ENCODE measurements at regions not wholly inside any gene's neighbourhood (a gene's known extent, or its start where the extent isn't known, plus 50 kb on each side); places are given as distances from the start of the nearest gene placed in this dataset.

- no peak for DNase-seq (ENCODE audit: low read depth)
- in situ Hi-C loops (cut with HindIII; ENCODE audit: low pct_unique_long_range_greater_than_20kb, low sequenced_read_pairs), result no loop called here
These were observed 106.6 kb upstream of the CELF2 start for GRCh38 chr10:10911035-10911434.

- in situ Hi-C loops (cut with HindIII; ENCODE audit: low pct_unique_long_range_greater_than_20kb, low sequenced_read_pairs), result no loop called here
These were observed 106.2 kb upstream of the CELF2 start for GRCh38 chr10:10911471-10911921.

DNA sequence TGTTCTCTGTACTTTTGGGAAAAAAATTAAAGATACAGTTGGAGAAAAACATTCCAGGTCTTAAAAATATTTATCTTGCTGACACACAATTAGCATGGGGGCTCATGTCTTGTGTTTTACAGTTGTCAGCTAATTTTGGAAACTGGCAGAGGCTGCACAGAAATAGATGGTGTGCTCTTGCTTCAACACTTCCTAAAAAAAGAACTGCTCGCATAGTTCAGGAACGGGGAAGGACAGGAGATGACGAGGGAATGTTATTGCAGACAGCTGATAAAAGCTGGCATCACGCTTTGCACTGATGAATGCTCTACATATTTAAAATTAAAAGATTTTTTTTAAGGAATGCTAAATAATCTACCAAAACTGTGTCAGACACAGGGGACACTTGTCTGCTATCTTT, 103.5 kb upstream of the CELF2 start:
- DNase-seq (ENCODE audit: low read depth), result no peak
- in situ Hi-C loops (cut with HindIII; ENCODE audit: low pct_unique_long_range_greater_than_20kb, low sequenced_read_pairs), result no loop called here

More at GRCh38 chr10:10911471-10911921, 106.2 kb upstream of the CELF2 start:
- DNase-seq (ENCODE audit: low read depth), result peak; percentile 79

DNA sequence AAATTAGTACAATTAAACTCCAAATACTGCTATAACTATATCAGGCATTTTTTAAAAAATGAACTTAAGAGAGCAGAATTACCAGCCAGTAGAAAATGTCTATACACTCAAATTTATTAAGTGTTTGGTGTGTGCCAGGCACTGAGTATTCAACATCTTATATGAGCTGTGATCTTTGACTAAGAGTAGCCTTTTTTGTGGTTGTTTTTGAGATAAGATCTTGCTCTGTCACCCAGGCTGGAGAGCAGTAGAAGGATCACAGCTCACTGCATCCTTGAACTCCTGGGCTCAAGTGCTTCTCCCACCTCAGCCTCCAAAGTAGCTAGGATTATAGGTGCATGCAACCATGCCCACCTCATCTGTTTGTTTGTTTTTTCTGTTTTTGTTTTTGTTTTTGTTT, 102.5 kb upstream of the CELF2 start:
- in situ Hi-C loops (cut with HindIII; ENCODE audit: low pct_unique_long_range_greater_than_20kb, low sequenced_read_pairs), result no loop called here
- no peak for DNase-seq (ENCODE audit: low read depth)

DNA sequence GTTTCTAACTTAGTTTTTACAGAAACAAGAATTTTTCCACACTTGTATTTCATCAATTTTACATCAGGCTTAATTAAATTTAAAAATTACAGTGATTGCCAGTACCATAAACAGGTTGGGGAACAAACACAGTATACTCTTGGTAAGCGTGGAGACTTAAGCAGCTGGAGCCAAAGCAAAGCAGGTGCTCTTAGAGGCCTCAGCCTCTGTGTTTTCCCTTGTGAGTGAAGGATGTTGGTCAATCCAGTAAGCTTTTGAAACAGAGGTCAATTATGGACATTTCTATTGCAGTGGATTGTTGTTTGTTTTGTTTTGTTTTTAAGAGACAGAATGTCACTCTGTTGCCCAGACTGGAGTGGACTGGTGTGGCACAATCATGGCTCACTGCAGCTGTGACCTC, 100.6 kb upstream of the CELF2 start:
- in situ Hi-C loops (cut with HindIII; ENCODE audit: low pct_unique_long_range_greater_than_20kb, low sequenced_read_pairs), result no loop called here
- no peak for DNase-seq (ENCODE audit: low read depth)

GRCh38 chr10:10919976-10920375, 97.7 kb upstream of the CELF2 start:
- in situ Hi-C loops (cut with HindIII; ENCODE audit: low pct_unique_long_range_greater_than_20kb, low sequenced_read_pairs), result no loop called here

DNA sequence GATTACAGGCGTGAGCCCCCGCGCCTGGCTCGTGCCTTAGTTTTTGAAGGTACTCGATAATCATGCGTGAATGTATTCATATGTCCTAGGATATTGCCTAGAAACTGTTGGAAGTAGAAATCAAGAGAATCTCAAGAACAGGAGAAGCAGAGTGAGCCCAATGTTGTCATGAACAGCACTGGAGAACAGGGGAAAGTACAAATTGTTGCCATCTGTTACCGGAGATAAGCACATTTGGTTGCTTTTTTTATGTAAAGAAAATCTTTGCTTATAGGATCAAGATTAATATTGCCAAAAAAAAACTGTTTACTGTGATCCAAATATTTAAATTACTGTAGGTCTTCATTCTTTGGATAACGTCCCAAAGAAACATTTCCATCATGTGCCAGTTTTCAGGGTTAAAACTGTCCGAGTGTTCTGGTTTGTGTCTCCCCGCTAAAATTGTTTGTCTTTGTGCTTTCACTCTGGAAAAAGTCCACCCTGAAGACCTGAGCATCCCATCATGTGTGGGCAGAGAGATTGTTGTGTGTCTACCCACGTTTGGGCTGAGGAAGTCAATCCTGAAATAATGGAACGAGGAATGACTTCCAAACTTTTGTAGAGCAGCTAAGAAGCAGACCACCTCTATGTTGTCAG, 95.7 kb upstream of the CELF2 start:
- in situ Hi-C loops (cut with HindIII; ENCODE audit: low pct_unique_long_range_greater_than_20kb, low sequenced_read_pairs), result no loop called here

More at GRCh38 chr10:10919976-10920375, 97.7 kb upstream of the CELF2 start:
- DNase-seq (ENCODE audit: low read depth), result no peak

GRCh38 chr10:10923029-10923651, 94.5 kb upstream of the CELF2 start:
- no peak for DNase-seq (ENCODE audit: low read depth)
- in situ Hi-C loops (cut with HindIII; ENCODE audit: low pct_unique_long_range_greater_than_20kb, low sequenced_read_pairs), result no loop called here

More for the DNA sequence above, 95.7 kb upstream of the CELF2 start:
- DNase-seq (ENCODE audit: low read depth), result no peak

DNA sequence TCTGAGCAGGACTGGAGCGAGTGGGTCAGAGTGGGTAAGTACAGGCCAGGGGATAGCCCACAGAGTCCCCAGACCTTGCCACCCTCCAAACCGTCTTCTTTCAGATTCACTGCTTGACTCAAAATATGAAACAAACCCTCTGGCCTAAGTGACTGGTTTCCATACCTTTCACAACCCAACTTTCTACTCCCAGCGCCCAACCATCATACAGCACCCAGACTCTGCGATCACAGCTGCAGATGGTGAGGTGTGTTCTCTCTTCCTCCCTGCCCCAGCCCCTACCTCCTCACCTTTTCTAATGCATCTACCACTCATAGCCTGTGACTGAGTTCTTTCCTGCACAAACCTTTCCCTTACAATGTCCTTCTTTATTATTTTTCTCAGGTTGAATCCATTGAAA, 92.0 kb upstream of the CELF2 start:
- DNase-seq (ENCODE audit: low read depth), result no peak
- in situ Hi-C loops (cut with HindIII; ENCODE audit: low pct_unique_long_range_greater_than_20kb, low sequenced_read_pairs), result no loop called here

DNA sequence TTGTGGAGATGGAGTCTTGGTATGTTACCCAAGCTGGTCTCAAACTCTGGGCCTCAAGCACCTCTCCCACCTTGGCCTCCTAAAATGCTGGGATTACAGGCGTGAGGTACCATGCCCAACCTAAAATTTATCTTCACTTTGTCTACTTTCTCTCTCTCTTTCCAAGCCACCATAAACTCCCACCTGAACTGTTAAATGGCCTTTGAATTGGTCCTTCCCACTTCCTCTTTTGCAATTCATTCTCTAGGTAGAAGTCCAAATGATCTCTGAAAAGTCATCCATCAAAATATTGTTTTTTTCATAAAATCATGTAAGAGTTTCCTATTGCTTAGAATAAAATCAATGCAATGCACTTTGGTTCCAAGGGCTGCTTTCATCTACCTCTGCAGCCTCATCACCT, 90.1 kb upstream of the CELF2 start:
- no peak for DNase-seq (ENCODE audit: low read depth)
- in situ Hi-C loops (cut with HindIII; ENCODE audit: low pct_unique_long_range_greater_than_20kb, low sequenced_read_pairs), result no loop called here

- no peak for DNase-seq (ENCODE audit: low read depth)
- in situ Hi-C loops (cut with HindIII; ENCODE audit: low pct_unique_long_range_greater_than_20kb, low sequenced_read_pairs), result no loop called here
These were observed 86.5 kb upstream of the CELF2 start for GRCh38 chr10:10930979-10931743.

DNA sequence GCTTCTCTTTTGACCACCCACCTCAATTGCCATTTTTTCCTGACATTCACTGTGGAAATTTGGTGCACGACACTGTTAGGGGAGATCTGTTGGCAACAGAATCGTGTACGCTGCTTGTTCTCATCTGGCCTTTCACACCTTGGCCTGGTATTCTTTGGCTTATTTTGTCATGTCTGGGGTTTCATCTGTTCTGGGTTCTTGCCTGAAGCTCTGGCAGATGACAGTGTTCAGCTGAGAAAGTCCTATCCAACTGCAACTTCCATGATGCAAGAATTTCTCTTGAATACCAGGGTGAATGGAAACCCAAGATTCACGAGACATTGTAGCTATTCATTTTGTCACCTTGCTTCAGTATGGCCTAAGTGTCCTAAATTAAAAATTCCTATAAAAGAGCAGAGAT, 82.6 kb upstream of the CELF2 start:
- no peak for DNase-seq (ENCODE audit: low read depth)
- in situ Hi-C loops (cut with HindIII; ENCODE audit: low pct_unique_long_range_greater_than_20kb, low sequenced_read_pairs), result no loop called here

GRCh38 chr10:10938676-10939075, 79.0 kb upstream of the CELF2 start:
- no peak for DNase-seq (ENCODE audit: low read depth)
- in situ Hi-C loops (cut with HindIII; ENCODE audit: low pct_unique_long_range_greater_than_20kb, low sequenced_read_pairs), result no loop called here

GRCh38 chr10:10941127-10941730, 76.4 kb upstream of the CELF2 start:
- no peak for DNase-seq (ENCODE audit: low read depth)
- in situ Hi-C loops (cut with HindIII; ENCODE audit: low pct_unique_long_range_greater_than_20kb, low sequenced_read_pairs), result no loop called here

- no peak for DNase-seq (ENCODE audit: low read depth)
- in situ Hi-C loops (cut with HindIII; ENCODE audit: low pct_unique_long_range_greater_than_20kb, low sequenced_read_pairs), result no loop called here
These were observed 75.2 kb upstream of the CELF2 start for GRCh38 chr10:10942441-10942840.

- in situ Hi-C loops (cut with HindIII; ENCODE audit: low pct_unique_long_range_greater_than_20kb, low sequenced_read_pairs), result no loop called here
- no peak for DNase-seq (ENCODE audit: low read depth)
These were observed 71.6 kb upstream of the CELF2 start for GRCh38 chr10:10946081-10946480.

DNA sequence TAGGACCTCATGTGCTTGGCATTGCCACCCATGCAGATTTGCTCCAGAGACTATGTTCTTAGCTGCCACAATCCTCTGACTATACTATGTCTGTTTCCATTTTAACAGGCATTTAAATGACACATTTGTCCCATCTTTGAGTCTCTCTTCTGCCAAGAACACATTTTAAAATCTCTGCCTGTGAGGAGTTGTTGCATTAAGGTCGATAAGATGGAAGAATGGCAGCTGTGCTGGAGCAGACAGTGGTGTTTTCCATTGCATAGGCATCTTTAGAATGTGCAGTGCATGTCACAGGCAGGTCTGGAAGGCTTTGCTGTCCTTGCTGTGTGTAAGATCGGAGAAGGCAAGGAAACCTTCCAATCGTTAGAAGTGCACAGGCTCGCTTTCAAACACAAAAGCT, 70.9 kb upstream of the CELF2 start:
- in situ Hi-C loops (cut with HindIII; ENCODE audit: low pct_unique_long_range_greater_than_20kb, low sequenced_read_pairs), result no loop called here
- DNase-seq (ENCODE audit: low read depth), result no peak

DNA sequence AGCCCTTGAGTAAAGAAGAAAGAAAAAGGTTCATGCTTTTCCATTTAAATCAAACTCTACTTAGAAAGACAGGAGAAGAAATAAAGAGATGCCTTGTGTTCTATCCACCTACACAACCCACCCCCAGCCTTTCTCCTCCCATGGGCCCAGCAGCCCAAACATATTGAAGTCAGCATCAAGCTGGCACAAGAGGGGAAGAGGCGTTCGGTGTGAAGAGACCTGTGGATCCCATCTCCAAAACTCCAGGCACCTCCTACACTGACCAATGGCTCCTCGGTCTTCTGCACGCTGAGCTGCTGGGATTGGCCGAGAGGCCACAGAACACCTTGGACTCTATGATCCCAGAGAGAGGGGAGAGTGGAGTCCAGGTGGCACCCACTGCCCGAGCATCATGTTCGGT, 66.0 kb upstream of the CELF2 start:
- in situ Hi-C loops (cut with HindIII; ENCODE audit: low pct_unique_long_range_greater_than_20kb, low sequenced_read_pairs), result no loop called here
- DNase-seq (ENCODE audit: low read depth), result no peak

DNA sequence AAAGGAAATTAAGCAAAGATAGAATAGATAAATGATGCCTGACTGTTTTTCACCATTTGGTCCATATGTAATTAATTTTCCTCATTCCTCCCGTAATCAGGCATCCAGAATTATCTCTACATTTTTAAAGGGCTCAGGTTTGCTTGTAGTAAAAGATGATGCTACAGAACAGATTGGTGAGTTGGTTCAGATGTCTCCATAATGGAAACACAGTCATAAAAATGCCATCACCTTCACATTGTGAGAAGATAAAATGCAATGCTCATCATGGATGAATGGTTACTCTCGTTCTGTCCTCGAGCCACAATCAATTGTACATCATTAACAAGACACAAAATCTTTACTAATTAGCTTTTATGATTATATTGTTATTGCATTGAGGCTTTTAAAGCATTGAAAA, 64.9 kb upstream of the CELF2 start:
- no peak for DNase-seq (ENCODE audit: low read depth)
- in situ Hi-C loops (cut with HindIII; ENCODE audit: low pct_unique_long_range_greater_than_20kb, low sequenced_read_pairs), result no loop called here

Measured in Caki2 (cell line).